MM.1S (cell line): ENCODE measurements at regions not wholly inside any gene's neighbourhood (a gene's known extent, or its start where the extent isn't known, plus 50 kb on each side); places are given as distances from the start of the nearest gene placed in this dataset.

Source experiments
- DNase-seq: peaks from one replicate; pipeline ENCODE4 v3.0.0-alpha.2; 2015
- H2AFZ ChIP-seq: fragments of 300-600 bp; sonication (generic); 2 replicates; pipeline ENCODE4 v1.6.0; 2016; ENCODE audit warnings: antibody characterized with exemption, low read length
- H3F3A ChIP-seq: fragments of 300-600 bp; sonication (generic); 2 replicates; pipeline ENCODE4 v1.6.1; 2016; ENCODE audit warnings: mild to moderate bottlenecking, antibody characterized with exemption, low read length, moderate library complexity, mixed read lengths; ENCODE audit not compliant: insufficient read depth
- H3K27ac ChIP-seq: fragments of 300-600 bp; sonication (generic); 2 replicates; pipeline ENCODE4 v1.5.1; 2016; ENCODE audit warnings: mild to moderate bottlenecking, low read length
- H3K27me3 ChIP-seq: fragments of 300-600 bp; sonication (generic); replicated peaks from 2 replicates; pipeline ENCODE4 v1.6.0; 2016; ENCODE audit warnings: low read length; ENCODE audit not compliant: insufficient read depth
- H3K36me3 ChIP-seq: fragments of 300-600 bp; sonication (generic); replicated peaks from 2 replicates; pipeline ENCODE4 v1.6.1; 2016; ENCODE audit warnings: mild to moderate bottlenecking, low read length, mixed read lengths; ENCODE audit not compliant: insufficient read depth
- H3K4me1 ChIP-seq: fragments of 300-600 bp; sonication (generic); 2 replicates; pipeline ENCODE4 v1.6.1; 2016; ENCODE audit warnings: low read length, mixed read lengths
- H3K4me2 ChIP-seq: fragments of 300-600 bp; sonication (generic); 2 replicates; pipeline ENCODE4 v1.6.0; 2016; ENCODE audit warnings: low read depth, low read length
- H3K4me3 ChIP-seq: fragments of 300-600 bp; sonication (generic); 2 replicates; pipeline ENCODE4 v1.5.1; 2016; ENCODE audit warnings: low read length, mixed read lengths
- H3K79me2 ChIP-seq: fragments of 300-600 bp; sonication (generic); 2 replicates; pipeline ENCODE4 v1.6.1; 2016; ENCODE audit warnings: mixed run types, low read length, mixed read lengths
- H3K9ac ChIP-seq: fragments of 300-600 bp; sonication (generic); 2 replicates; pipeline ENCODE4 v1.6.1; 2016; ENCODE audit warnings: low read length, mixed read lengths
- H3K9me2 ChIP-seq: fragments of 300-600 bp; sonication (generic); replicated peaks from 2 replicates; pipeline ENCODE4 v1.6.1; 2016; ENCODE audit warnings: mild to moderate bottlenecking, low read length, mixed read lengths; ENCODE audit not compliant: insufficient read depth
- H3K9me3 ChIP-seq: fragments of 300-600 bp; sonication (generic); replicated peaks from 2 replicates; pipeline ENCODE4 v1.6.1; 2016; ENCODE audit warnings: mild to moderate bottlenecking, low read length, mixed read lengths; ENCODE audit not compliant: insufficient read depth
- H4K20me1 ChIP-seq: fragments of 300-600 bp; sonication (generic); 2 replicates; pipeline ENCODE4 v1.6.1; 2016; ENCODE audit warnings: mild to moderate bottlenecking, low read length, moderate library complexity, mixed read lengths; ENCODE audit not compliant: insufficient read depth
- CTCF ChIP-seq: fragments of 300-600 bp; sonication (generic); IDR thresholded peaks from 2 replicates; pipeline ENCODE4 v1.5.1; 2016; ENCODE audit warnings: antibody characterized with exemption, low read length, mixed read lengths
- EZH2 ChIP-seq: fragments of 300-600 bp; sonication (generic); optimal IDR thresholded peaks from 2 replicates; pipeline ENCODE3; 2017; ENCODE audit warnings: low read depth, mild to moderate bottlenecking, antibody characterized with exemption, low read length, mixed read lengths
- EZH2phosphoT487 ChIP-seq: fragments of 300-600 bp; sonication (generic); IDR thresholded peaks from 2 replicates; pipeline ENCODE4 v1.6.1; 2018; ENCODE audit warnings: antibody characterized with exemption, low read length

DNA sequence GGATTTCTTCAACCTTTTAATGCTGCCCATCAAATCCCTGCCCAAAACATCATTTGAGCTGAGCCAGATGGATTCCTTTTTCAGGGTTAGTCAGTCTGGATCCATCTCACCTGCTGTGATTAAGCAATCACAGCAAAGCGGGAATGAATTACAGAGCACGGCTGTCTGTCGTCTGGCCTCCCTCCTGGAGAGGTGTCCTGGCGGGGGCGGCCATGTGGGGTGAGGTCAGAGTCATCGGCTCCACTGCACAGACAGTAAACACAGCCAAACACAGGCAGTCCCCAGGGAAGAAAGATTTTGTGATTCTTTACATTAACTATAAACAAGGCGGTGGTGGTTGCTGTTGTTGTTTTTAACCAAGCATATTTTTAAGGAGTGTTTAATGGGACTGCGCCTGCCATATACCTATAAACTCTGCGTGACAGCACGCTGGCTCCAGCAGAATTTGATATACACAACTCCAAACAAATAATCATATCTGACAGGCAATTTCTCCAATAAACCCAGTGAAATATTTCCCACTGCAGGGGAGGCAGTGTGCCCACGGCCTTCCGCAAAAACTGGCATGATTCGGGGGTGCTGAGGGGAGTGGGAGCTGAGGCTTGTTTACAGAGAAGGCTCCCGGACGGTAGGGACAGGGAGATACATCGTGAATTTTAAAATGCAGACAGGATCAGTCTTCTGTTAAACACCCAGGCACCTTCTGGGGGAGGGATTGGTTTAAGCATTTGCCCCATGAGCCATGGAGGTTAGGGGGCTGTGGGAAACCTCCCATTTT, 232.0 kb upstream of the PMEPA1 start:
- Histone ChIP-seq H3F3A (no peaks in the 10 kb centered on the region), H3K4me3 (no peak overlapping the region), H2AFZ (no peak overlapping the region), H3K79me2 (no peaks in the 10 kb centered on the region), H4K20me1 (no peaks in the 10 kb centered on the region), H3K27ac (no peak overlapping the region), H3K9ac (no peak overlapping the region), H3K27me3 (peaks cover 98% of the 10 kb centered on the region), H3K9me2 (no peaks in the 10 kb centered on the region), H3K4me1 (no peaks in the 10 kb centered on the region), H3K36me3 (no peaks in the 10 kb centered on the region), H3K4me2 (no peak overlapping the region), H3K9me3 (no peaks in the 10 kb centered on the region)
- DNase-seq: no peak
- TF ChIP-seq EZH2phosphoT487: no peak
- TF ChIP-seq EZH2: no peak
- no peak for TF ChIP-seq CTCF

- Histone ChIP-seq H3K36me3 (no peaks in the 10 kb centered on the region), H4K20me1 (no peaks in the 10 kb centered on the region), H3K79me2 (no peaks in the 10 kb centered on the region), H3K4me3 (no peak overlapping the region), H3K9ac (no peak overlapping the region), H3K9me3 (no peaks in the 10 kb centered on the region), H3K27ac (no peak overlapping the region), H3K4me2 (no peak overlapping the region), H3K9me2 (no peaks in the 10 kb centered on the region), H2AFZ (no peak overlapping the region), H3K4me1 (no peaks in the 10 kb centered on the region), H3K27me3 (peaks cover 99% of the 10 kb centered on the region), H3F3A (no peaks in the 10 kb centered on the region)
- TF ChIP-seq EZH2phosphoT487: no peak
- no peak for TF ChIP-seq EZH2
- no peak for TF ChIP-seq CTCF
- no peak for DNase-seq
Measured at GRCh38 chr20:57940868-57941522, 231.2 kb upstream of the PMEPA1 start.

GRCh38 chr20:57940376-57940775, 230.6 kb upstream of the PMEPA1 start:
- no peaks in the 10 kb centered on the region for H3K4me1 ChIP-seq
- no peak overlapping the region for H3K4me2 ChIP-seq
- H3K9ac ChIP-seq: no peak overlapping the region

More at GRCh38 chr20:57940376-57940775, 230.6 kb upstream of the PMEPA1 start:
- Histone ChIP-seq H3K4me3 (no peak overlapping the region), H3K9me3 (no peaks in the 10 kb centered on the region), H3K9me2 (no peaks in the 10 kb centered on the region), H3F3A (no peaks in the 10 kb centered on the region), H2AFZ (no peak overlapping the region), H3K79me2 (no peaks in the 10 kb centered on the region), H4K20me1 (no peaks in the 10 kb centered on the region), H3K27ac (no peak overlapping the region), H3K27me3 (peaks cover 99% of the 10 kb centered on the region), H3K36me3 (no peaks in the 10 kb centered on the region)
- TF ChIP-seq EZH2phosphoT487 (no peak), EZH2 (no peak), CTCF (no peak)
- no peak for DNase-seq
